PFSK-1 (cell line): ENCODE measurements at regions not wholly inside any gene's neighbourhood (a gene's known extent, or its start where the extent isn't known, plus 50 kb on each side); places are given as distances from the start of the nearest gene placed in this dataset.

ENCODE experiments used
- POLR2AphosphoS5 ChIP-seq: IDR thresholded peaks from 2 replicates; pipeline ENCODE4 v1.6.1; 2012; ENCODE audit warnings: low read depth, mild to moderate bottlenecking, control low read depth, low read length, moderate library complexity
- REST ChIP-seq, 2 experiments: IDR thresholded peaks; 2 replicates each; pipeline versions ENCODE4 v1.6.1 to v1.8.0; 2011 to 2012; ENCODE audit warnings: low read depth in 2 of 2, low read length in 2 of 2, control low read depth in 1 of 2, inconsistent platforms in 1 of 2, mild to moderate bottlenecking in 1 of 2, moderate library complexity in 1 of 2; ENCODE audit not compliant: insufficient read depth in 1 of 2
- TAF1 ChIP-seq: IDR thresholded peaks from 2 replicates; pipeline ENCODE4 v1.6.1; 2012; ENCODE audit warnings: low read length, control low read depth, borderline replicate concordance; ENCODE audit not compliant: insufficient read depth

- TF ChIP-seq TAF1 = no peak
- TF ChIP-seq REST (IDR thresholded peaks at IDR 0.05; ENCODE audit: insufficient read depth in 1 of 2, low read depth in 2 of 2, low read length in 2 of 2) = no peak
- TF ChIP-seq POLR2AphosphoS5 = no peak
Observed at GRCh38 chr7:119184124-119184788, 959.8 kb downstream of the ANKRD7 start.
